PC-9 (cell line): ENCODE measurements at regions not wholly inside any gene's neighbourhood (a gene's known extent, or its start where the extent isn't known, plus 50 kb on each side); places are given as distances from the start of the nearest gene placed in this dataset.

ENCODE experiments used
- EZH2 ChIP-seq: fragments of 200-600 bp; sonication (generic); IDR thresholded peaks from 2 replicates; pipeline ENCODE4 v1.8.0; 2017; ENCODE audit warnings: antibody characterized with exemption, low read depth
- TF ChIP-seq, protein P1 (sequence below): fragments of 200-600 bp; sonication (generic); conservative IDR thresholded peaks from 2 replicates; pipeline ENCODE4 v1.6.1; 2017; ENCODE audit warnings: mixed run types, antibody characterized with exemption, mild to moderate bottlenecking, moderate library complexity

GRCh38 chr9:99412606-99413005 lies 190.5 kb downstream of the SEC61B start:
- TF ChIP-seq, protein P1, sequence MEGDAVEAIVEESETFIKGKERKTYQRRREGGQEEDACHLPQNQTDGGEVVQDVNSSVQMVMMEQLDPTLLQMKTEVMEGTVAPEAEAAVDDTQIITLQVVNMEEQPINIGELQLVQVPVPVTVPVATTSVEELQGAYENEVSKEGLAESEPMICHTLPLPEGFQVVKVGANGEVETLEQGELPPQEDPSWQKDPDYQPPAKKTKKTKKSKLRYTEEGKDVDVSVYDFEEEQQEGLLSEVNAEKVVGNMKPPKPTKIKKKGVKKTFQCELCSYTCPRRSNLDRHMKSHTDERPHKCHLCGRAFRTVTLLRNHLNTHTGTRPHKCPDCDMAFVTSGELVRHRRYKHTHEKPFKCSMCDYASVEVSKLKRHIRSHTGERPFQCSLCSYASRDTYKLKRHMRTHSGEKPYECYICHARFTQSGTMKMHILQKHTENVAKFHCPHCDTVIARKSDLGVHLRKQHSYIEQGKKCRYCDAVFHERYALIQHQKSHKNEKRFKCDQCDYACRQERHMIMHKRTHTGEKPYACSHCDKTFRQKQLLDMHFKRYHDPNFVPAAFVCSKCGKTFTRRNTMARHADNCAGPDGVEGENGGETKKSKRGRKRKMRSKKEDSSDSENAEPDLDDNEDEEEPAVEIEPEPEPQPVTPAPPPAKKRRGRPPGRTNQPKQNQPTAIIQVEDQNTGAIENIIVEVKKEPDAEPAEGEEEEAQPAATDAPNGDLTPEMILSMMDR: no peak
- no peak for TF ChIP-seq EZH2
